Lower leg skin (tissue), 3 donors: ENCODE measurements at regions not wholly inside any gene's neighbourhood (a gene's known extent, or its start where the extent isn't known, plus 50 kb on each side); places are given as distances from the start of the nearest gene placed in this dataset.

Experiments used
- CTCF ChIP-seq, 3 donors: fragments of 450-650 bp; IDR thresholded peaks; one replicate each; pipeline ENCODE4 v1.5.1; 2016; ENCODE audit warnings: antibody characterized with exemption in 3 of 3, mild to moderate bottlenecking in 3 of 3, moderate library complexity in 2 of 3
- POLR2A ChIP-seq, 2 donors: fragments of 450-650 bp; IDR thresholded peaks; one replicate each; pipeline ENCODE4 v1.6.1; 2016 to 2017; ENCODE audit warnings: antibody characterized with exemption in 2 of 2, mild to moderate bottlenecking in 1 of 2, moderate library complexity in 1 of 2

- TF ChIP-seq CTCF (IDR thresholded peaks at IDR 0.05) (no peak), POLR2A (IDR thresholded peaks at IDR 0.05) (no peak)
Observed at GRCh38 chr9:12191630-12192029, 501.6 kb upstream of the TYRP1 start.
